ENCODE measurements at regions not wholly inside any gene's neighbourhood (a gene's known extent, or its start where the extent isn't known, plus 50 kb on each side); places are given as distances from the start of the nearest gene placed in this dataset.

DNA sequence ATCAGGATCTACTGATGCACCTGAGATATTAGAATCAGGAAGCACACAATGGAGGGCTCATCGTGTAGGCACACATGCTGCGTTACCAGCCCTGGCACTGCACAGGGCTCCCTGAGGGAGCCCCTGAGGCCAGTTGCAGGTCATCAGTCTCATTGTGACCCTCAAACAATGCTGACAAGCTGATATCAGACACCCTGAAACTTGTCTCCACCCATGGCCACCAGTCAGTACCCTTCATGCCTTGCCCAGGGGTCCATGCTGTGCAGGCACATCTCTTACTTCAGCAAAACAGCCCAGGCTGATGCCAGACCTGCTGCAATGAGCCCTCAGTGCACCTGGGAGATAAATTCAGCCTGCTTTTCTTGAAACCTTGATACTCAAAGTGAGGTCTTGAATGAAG lies 59.5 kb upstream of the SLC6A11 start:
- no peak for TF ChIP-seq PPARA (CRISPR knock-in tag; IDR thresholded peaks at IDR 0.05; ENCODE audit: borderline replicate concordance)
- ATAC-seq = no peak

DNA sequence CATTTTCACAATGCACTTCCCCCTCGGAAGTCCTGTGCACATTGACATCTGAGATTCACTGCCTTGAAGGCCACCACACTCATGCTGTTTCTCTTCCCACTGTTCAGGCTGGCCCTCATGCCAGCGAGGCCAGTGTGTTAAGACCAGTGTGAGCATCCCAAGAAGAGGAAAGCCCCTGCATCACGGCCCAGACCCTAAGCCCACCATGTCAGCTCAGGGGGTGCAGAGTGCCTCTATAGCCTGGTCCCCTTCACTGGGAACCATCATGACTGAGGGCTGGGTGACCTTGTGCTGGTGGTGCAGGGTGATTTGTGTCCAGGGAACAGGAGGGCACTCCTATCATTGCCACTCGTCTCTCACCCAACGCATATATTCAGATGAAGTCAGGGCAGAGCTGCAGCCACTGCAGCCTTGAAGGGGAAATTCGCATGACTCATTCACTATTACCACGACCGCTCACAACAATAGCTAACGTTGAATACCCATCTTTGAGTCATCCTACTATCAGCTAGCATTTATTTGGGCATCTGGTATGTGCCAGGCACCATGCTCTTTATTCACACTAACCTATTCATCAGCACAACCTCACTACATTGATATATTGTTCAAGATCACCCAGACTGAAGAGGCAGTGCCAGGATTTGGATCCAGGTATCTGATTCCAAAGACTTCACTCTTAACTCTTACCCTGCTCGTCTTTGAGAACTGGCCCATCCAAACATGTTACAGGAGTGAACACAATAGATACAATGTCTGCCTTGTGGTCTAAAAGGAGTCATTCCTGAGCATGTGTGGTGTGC lies 58.8 kb upstream of the SLC6A11 start:
- no peak for TF ChIP-seq TCF4 (CRISPR knock-in tag; IDR thresholded peaks at IDR 0.05; ENCODE audit: borderline replicate concordance)
- TF ChIP-seq SNAI2 (CRISPR knock-in tag; IDR thresholded peaks at IDR 0.05) = no peak
- TF ChIP-seq, protein P1, sequence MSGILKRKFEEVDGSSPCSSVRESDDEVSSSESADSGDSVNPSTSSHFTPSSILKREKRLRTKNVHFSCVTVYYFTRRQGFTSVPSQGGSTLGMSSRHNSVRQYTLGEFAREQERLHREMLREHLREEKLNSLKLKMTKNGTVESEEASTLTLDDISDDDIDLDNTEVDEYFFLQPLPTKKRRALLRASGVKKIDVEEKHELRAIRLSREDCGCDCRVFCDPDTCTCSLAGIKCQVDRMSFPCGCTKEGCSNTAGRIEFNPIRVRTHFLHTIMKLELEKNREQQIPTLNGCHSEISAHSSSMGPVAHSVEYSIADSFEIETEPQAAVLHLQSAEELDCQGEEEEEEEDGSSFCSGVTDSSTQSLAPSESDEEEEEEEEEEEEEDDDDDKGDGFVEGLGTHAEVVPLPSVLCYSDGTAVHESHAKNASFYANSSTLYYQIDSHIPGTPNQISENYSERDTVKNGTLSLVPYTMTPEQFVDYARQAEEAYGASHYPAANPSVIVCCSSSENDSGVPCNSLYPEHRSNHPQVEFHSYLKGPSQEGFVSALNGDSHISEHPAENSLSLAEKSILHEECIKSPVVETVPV (CRISPR knock-in tag; IDR thresholded peaks at IDR 0.05) = no peak
- no peak for TF ChIP-seq ZNF565 (CRISPR knock-in tag; conservative IDR thresholded peaks at IDR 0.05; ENCODE audit: low read depth)
- TF ChIP-seq ZNF8 (CRISPR knock-in tag; IDR thresholded peaks at IDR 0.05) = no peak
- no peak for TF ChIP-seq ZNF70 (CRISPR knock-in tag; IDR thresholded peaks at IDR 0.05)
- TF ChIP-seq, protein P2, sequence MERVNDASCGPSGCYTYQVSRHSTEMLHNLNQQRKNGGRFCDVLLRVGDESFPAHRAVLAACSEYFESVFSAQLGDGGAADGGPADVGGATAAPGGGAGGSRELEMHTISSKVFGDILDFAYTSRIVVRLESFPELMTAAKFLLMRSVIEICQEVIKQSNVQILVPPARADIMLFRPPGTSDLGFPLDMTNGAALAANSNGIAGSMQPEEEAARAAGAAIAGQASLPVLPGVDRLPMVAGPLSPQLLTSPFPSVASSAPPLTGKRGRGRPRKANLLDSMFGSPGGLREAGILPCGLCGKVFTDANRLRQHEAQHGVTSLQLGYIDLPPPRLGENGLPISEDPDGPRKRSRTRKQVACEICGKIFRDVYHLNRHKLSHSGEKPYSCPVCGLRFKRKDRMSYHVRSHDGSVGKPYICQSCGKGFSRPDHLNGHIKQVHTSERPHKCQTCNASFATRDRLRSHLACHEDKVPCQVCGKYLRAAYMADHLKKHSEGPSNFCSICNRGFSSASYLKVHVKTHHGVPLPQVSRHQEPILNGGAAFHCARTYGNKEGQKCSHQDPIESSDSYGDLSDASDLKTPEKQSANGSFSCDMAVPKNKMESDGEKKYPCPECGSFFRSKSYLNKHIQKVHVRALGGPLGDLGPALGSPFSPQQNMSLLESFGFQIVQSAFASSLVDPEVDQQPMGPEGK (CRISPR knock-in tag; IDR thresholded peaks at IDR 0.05; ENCODE audit: borderline replicate concordance) = no peak
- no peak for TF ChIP-seq PPARA (CRISPR knock-in tag; IDR thresholded peaks at IDR 0.05; ENCODE audit: borderline replicate concordance)
- no peak for TF ChIP-seq ZFP30 (CRISPR knock-in tag; IDR thresholded peaks at IDR 0.05)

DNA sequence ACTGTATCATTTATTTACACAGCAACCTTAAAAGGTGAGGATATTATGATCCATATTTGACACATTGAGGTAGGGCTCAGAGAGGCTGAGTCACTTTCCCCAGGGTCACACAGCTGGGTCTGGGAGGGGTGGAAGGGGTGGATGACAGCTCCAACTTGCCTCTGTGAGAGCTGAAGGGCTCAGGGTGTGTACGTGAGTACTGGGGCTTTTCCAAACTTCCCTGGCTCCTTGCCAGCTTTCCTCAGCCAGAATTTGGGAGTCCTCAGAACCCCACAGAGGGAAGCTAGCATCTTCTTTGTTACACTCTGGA lies 58.3 kb upstream of the SLC6A11 start:
- no peak for ATAC-seq
- TF ChIP-seq CSDC2 (CRISPR knock-in tag; IDR thresholded peaks at IDR 0.05) (no peak), SNAI2 (CRISPR knock-in tag; IDR thresholded peaks at IDR 0.05) (no peak), ZNF8 (CRISPR knock-in tag; IDR thresholded peaks at IDR 0.05) (no peak), RARB (CRISPR knock-in tag; IDR thresholded peaks at IDR 0.05) (no peak), OSR1 (CRISPR knock-in tag; IDR thresholded peaks at IDR 0.05) (no peak), TOX (CRISPR knock-in tag; IDR thresholded peaks at IDR 0.05; ENCODE audit: borderline replicate concordance) (no peak), ZFP30 (CRISPR knock-in tag; IDR thresholded peaks at IDR 0.05) (no peak), TCF4 (CRISPR knock-in tag; IDR thresholded peaks at IDR 0.05; ENCODE audit: borderline replicate concordance) (no peak)
- TF ChIP-seq, protein P3, sequence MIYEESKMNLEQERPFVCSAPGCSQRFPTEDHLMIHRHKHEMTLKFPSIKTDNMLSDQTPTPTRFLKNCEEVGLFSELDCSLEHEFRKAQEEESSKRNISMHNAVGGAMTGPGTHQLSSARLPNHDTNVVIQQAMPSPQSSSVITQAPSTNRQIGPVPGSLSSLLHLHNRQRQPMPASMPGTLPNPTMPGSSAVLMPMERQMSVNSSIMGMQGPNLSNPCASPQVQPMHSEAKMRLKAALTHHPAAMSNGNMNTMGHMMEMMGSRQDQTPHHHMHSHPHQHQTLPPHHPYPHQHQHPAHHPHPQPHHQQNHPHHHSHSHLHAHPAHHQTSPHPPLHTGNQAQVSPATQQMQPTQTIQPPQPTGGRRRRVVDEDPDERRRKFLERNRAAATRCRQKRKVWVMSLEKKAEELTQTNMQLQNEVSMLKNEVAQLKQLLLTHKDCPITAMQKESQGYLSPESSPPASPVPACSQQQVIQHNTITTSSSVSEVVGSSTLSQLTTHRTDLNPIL (CRISPR knock-in tag; IDR thresholded peaks at IDR 0.05; ENCODE audit: low read depth) = no peak
- TF ChIP-seq, protein P4, sequence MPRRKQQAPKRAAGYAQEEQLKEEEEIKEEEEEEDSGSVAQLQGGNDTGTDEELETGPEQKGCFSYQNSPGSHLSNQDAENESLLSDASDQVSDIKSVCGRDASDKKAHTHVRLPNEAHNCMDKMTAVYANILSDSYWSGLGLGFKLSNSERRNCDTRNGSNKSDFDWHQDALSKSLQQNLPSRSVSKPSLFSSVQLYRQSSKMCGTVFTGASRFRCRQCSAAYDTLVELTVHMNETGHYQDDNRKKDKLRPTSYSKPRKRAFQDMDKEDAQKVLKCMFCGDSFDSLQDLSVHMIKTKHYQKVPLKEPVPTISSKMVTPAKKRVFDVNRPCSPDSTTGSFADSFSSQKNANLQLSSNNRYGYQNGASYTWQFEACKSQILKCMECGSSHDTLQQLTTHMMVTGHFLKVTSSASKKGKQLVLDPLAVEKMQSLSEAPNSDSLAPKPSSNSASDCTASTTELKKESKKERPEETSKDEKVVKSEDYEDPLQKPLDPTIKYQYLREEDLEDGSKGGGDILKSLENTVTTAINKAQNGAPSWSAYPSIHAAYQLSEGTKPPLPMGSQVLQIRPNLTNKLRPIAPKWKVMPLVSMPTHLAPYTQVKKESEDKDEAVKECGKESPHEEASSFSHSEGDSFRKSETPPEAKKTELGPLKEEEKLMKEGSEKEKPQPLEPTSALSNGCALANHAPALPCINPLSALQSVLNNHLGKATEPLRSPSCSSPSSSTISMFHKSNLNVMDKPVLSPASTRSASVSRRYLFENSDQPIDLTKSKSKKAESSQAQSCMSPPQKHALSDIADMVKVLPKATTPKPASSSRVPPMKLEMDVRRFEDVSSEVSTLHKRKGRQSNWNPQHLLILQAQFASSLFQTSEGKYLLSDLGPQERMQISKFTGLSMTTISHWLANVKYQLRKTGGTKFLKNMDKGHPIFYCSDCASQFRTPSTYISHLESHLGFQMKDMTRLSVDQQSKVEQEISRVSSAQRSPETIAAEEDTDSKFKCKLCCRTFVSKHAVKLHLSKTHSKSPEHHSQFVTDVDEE (CRISPR knock-in tag; IDR thresholded peaks at IDR 0.05) = no peak
- TF ChIP-seq, protein P2 (CRISPR knock-in tag; IDR thresholded peaks at IDR 0.05; ENCODE audit: borderline replicate concordance) = no peak

More for the DNA sequence above, 58.8 kb upstream of the SLC6A11 start:
- ATAC-seq = no peak

DNA sequence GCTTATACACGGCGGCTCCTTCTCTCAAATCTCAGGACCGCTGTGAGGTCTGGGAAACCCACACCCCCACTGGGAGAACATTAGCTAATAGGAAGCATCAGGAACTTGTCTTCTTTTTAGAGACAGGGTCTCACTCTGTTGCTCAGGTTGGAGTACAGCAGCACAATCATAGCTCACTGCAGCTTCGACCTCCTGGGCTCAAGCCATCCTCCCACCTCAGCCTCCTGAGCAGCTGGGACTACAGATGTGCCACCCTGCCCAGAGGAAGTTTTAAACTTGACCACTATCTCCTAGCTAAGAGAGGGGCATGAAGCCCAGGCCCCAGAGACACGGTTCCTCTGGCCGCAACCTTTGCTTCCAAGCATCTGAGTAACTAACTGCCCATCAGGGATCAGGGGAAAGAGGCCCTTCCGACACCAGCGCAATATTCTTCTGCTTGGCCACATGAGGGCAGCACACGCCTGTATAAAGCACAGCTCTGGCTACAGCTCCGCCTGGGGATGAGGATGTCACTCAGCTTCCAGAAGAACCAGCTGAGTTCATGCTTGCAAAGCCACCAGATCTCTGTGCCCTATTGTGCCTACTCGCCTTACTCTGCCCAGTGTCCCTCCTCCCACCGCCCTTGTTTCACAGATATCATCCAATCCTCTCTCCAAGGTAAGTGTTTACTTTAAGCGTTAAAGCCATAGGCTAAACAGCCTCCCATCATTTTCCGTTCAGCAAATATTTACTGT lies 57.6 kb upstream of the SLC6A11 start:
- ATAC-seq = peak; percentile 99
- TF ChIP-seq ZFP30 (CRISPR knock-in tag; IDR thresholded peaks at IDR 0.05) = no peak
- no peak for TF ChIP-seq ZFP3 (CRISPR knock-in tag; IDR thresholded peaks at IDR 0.05)
- TF ChIP-seq ZNF8 (CRISPR knock-in tag; IDR thresholded peaks at IDR 0.05) = no peak
- no peak for TF ChIP-seq ESRRG (CRISPR knock-in tag; IDR thresholded peaks at IDR 0.05)
- TF ChIP-seq, protein P5, sequence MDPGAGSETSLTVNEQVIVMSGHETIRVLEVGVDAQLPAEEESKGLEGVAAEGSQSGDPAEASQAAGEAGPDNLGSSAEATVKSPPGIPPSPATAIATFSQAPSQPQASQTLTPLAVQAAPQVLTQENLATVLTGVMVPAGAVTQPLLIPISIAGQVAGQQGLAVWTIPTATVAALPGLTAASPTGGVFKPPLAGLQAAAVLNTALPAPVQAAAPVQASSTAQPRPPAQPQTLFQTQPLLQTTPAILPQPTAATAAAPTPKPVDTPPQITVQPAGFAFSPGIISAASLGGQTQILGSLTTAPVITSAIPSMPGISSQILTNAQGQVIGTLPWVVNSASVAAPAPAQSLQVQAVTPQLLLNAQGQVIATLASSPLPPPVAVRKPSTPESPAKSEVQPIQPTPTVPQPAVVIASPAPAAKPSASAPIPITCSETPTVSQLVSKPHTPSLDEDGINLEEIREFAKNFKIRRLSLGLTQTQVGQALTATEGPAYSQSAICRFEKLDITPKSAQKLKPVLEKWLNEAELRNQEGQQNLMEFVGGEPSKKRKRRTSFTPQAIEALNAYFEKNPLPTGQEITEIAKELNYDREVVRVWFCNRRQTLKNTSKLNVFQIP (CRISPR knock-in tag; IDR thresholded peaks at IDR 0.05; ENCODE audit: borderline replicate concordance, low read depth) = no peak
- no peak for TF ChIP-seq OSR1 (CRISPR knock-in tag; IDR thresholded peaks at IDR 0.05)
- no peak for TF ChIP-seq ZC3H10 (CRISPR knock-in tag; IDR thresholded peaks at IDR 0.05)
- TF ChIP-seq, protein P1 (CRISPR knock-in tag; IDR thresholded peaks at IDR 0.05) = no peak
- TF ChIP-seq SNAI2 (CRISPR knock-in tag; IDR thresholded peaks at IDR 0.05) = no peak
- no peak for TF ChIP-seq TOX (CRISPR knock-in tag; IDR thresholded peaks at IDR 0.05; ENCODE audit: borderline replicate concordance)
- no peak for TF ChIP-seq BACH2 (CRISPR knock-in tag; IDR thresholded peaks at IDR 0.05; ENCODE audit: borderline replicate concordance)
- TF ChIP-seq ARNTL (CRISPR knock-in tag; IDR thresholded peaks at IDR 0.05; ENCODE audit: borderline replicate concordance, low read depth) = no peak
